DND-41 (cell line): ENCODE measurements at regions not wholly inside any gene's neighbourhood (a gene's known extent, or its start where the extent isn't known, plus 50 kb on each side); places are given as distances from the start of the nearest gene placed in this dataset.

Experiments
- ATAC-seq: fragments of 200-7000 bp; cut with Tn5 transposase; 3 replicates; pipeline ENCODE4 v1.9.1; 2021; ENCODE audit warnings: low read depth; ENCODE audit not compliant: insufficient read depth
- DNase-seq: peaks from one replicate; pipeline ENCODE4 v3.0.0-alpha.2; 2020
- H2AFZ ChIP-seq: 2 replicates; pipeline ENCODE4 v1.6.0; 2012; ENCODE audit warnings: low read depth, low read length
- H3K27ac ChIP-seq: 2 replicates; pipeline ENCODE4 v1.5.1; 2012; ENCODE audit warnings: low read length, inconsistent platforms
- H3K27me3 ChIP-seq: fragments of 200-600 bp; sonication (generic); 2 replicates; pipeline ENCODE4 v1.6.0; 2012; ENCODE audit warnings: low read length, mild to moderate bottlenecking, inconsistent platforms; ENCODE audit not compliant: insufficient read depth, poor library complexity
- H3K36me3 ChIP-seq: 2 replicates; pipeline ENCODE4 v1.5.1; 2012; ENCODE audit warnings: low read length, inconsistent platforms; ENCODE audit not compliant: insufficient read depth
- H3K4me1 ChIP-seq: 2 replicates; pipeline ENCODE4 v1.5.1; 2012; ENCODE audit warnings: mild to moderate bottlenecking, low read length; ENCODE audit not compliant: insufficient read depth
- H3K4me2 ChIP-seq: 2 replicates; pipeline ENCODE4 v1.6.0; 2012; ENCODE audit warnings: mild to moderate bottlenecking, moderate library complexity, low read length, inconsistent platforms; ENCODE audit not compliant: insufficient read depth
- H3K4me3 ChIP-seq, 2 experiments: fragments of 200-600 bp in 1 of 2; shearing (Covaris generic) in 1 of 2; 2 replicates each; pipeline ENCODE4 v1.5.1; 2012 to 2016; ENCODE audit warnings: inconsistent platforms in 2 of 2, low read length in 2 of 2, mild to moderate bottlenecking in 2 of 2, low read depth in 1 of 2, moderate library complexity in 1 of 2
- H3K79me2 ChIP-seq: 2 replicates; pipeline ENCODE4 v1.6.0; 2012; ENCODE audit warnings: low read length, inconsistent platforms; ENCODE audit not compliant: insufficient read depth
- H3K9ac ChIP-seq: 2 replicates; pipeline ENCODE4 v1.6.0; 2012; ENCODE audit warnings: low read depth, mild to moderate bottlenecking, inconsistent platforms, low read length, moderate library complexity
- H3K9me3 ChIP-seq: 2 replicates; pipeline ENCODE4 v1.5.1; 2012; ENCODE audit warnings: low read length, moderate library complexity, mild to moderate bottlenecking, inconsistent platforms; ENCODE audit not compliant: insufficient read depth, severe bottlenecking
- H4K20me1 ChIP-seq: 2 replicates; pipeline ENCODE4 v1.6.0; 2012; ENCODE audit warnings: low read length; ENCODE audit not compliant: insufficient read depth
- CTCF ChIP-seq: IDR thresholded peaks from 2 replicates; pipeline ENCODE4 v1.5.1; 2012; ENCODE audit warnings: borderline replicate concordance, low read length, moderate library complexity, mild to moderate bottlenecking; ENCODE audit not compliant: poor library complexity, severe bottlenecking; ENCODE audit errors: extremely low read depth
- EZH2 ChIP-seq: IDR thresholded peaks from 3 replicates; pipeline ENCODE4 v1.6.1; 2012; ENCODE audit warnings: borderline replicate concordance, low read depth, mild to moderate bottlenecking, moderate library complexity, low read length, inconsistent platforms; ENCODE audit not compliant: severe bottlenecking

DNA sequence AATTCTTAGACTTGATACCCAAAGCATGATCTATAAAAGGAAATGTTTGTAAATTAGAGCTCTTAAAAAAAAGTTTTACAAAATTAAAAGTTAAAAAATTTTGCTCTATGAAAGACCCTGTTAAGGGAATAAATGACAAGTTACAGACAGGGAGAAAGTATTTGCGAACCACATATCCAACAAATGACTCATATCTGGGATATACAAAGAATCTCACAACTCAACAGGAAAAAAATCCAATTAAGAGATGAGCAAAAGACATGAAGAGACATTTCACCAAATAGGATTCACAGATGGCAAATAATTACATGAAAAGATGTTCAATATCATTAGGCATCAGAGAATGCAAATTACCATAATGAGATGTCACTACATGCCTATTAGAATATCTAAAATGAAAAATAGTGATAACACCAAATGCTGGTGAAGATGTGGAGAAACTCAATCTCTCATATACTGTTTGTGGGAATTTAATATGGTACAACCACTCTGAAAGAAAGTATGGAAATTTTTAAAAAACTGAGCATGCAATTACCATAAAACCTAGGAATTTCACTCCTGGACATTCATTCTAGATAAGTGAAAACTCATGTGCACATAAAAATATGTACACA is 100.8 kb upstream of the EOLA2 start:
- no peaks in the 10 kb centered on the region for H4K20me1 ChIP-seq
- no peak overlapping the region for H2AFZ ChIP-seq
- no peaks in the 10 kb centered on the region for H3K27me3 ChIP-seq
- H3K4me1 ChIP-seq = no peaks in the 10 kb centered on the region
- no peak overlapping the region for H3K9ac ChIP-seq
- no peak overlapping the region for H3K27ac ChIP-seq
- no peaks in the 10 kb centered on the region for H3K9me3 ChIP-seq
- DNase-seq (no peak), ATAC-seq (no peak)
- TF ChIP-seq EZH2 = no peak
- no peak for TF ChIP-seq CTCF
- H3K79me2 ChIP-seq = no peaks in the 10 kb centered on the region
- no peaks in the 10 kb centered on the region for H3K36me3 ChIP-seq
- no peak overlapping the region for H3K4me2 ChIP-seq
- no peak overlapping the region for H3K4me3 ChIP-seq

DNA sequence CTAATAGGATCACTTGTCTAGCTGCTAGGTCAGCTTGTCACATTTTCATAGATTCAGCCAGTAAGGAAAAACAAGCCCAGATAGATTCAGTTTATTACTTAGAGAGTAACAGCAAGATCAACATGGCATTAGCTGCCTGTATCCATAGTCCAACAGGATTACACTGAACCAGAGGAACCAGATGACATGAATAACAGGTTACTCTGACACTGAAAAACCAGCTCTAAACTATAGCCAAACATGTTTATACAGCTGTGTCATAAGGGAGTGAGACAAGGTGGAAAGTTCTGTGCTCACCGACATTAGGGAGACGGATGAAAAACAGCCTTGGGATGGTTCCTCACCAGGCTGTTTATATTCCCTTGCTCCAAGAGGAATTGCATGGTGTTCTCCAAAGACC is 102.9 kb upstream of the EOLA2 start:
- Histone ChIP-seq H3K4me3 (no peak overlapping the region), H3K36me3 (no peaks in the 10 kb centered on the region), H3K27me3 (no peaks in the 10 kb centered on the region), H3K4me1 (no peaks in the 10 kb centered on the region), H2AFZ (no peak overlapping the region), H3K4me2 (no peak overlapping the region), H3K79me2 (no peaks in the 10 kb centered on the region), H3K9me3 (no peaks in the 10 kb centered on the region), H3K9ac (no peak overlapping the region), H4K20me1 (no peaks in the 10 kb centered on the region), H3K27ac (no peak overlapping the region)
- ATAC-seq (no peak), DNase-seq (no peak)
- TF ChIP-seq CTCF (no peak), EZH2 (no peak)

GRCh38 chrX:150044556-150044955 is 106.3 kb upstream of the EOLA2 start:
- H3K36me3 ChIP-seq = no peaks in the 10 kb centered on the region
- no peak overlapping the region for H3K27ac ChIP-seq
- H4K20me1 ChIP-seq = no peaks in the 10 kb centered on the region
- ATAC-seq (no peak), DNase-seq (no peak)
- no peaks in the 10 kb centered on the region for H3K27me3 ChIP-seq
- no peaks in the 10 kb centered on the region for H3K9me3 ChIP-seq
- H3K4me3 ChIP-seq = no peak overlapping the region
- H3K4me2 ChIP-seq = no peak overlapping the region
- no peak overlapping the region for H2AFZ ChIP-seq
- no peaks in the 10 kb centered on the region for H3K79me2 ChIP-seq
- TF ChIP-seq EZH2 (no peak), CTCF (no peak)
- no peak overlapping the region for H3K9ac ChIP-seq
- H3K4me1 ChIP-seq = no peaks in the 10 kb centered on the region

- no peak for TF ChIP-seq CTCF
- no peak for TF ChIP-seq EZH2
- Histone ChIP-seq H3K9ac (no peak overlapping the region), H3K27ac (no peak overlapping the region), H3K4me1 (no peaks in the 10 kb centered on the region), H3K9me3 (no peaks in the 10 kb centered on the region), H3K4me2 (no peak overlapping the region), H2AFZ (no peak overlapping the region), H3K79me2 (no peaks in the 10 kb centered on the region), H3K36me3 (no peaks in the 10 kb centered on the region), H3K4me3 (no peak overlapping the region), H3K27me3 (no peaks in the 10 kb centered on the region), H4K20me1 (no peaks in the 10 kb centered on the region)
- DNase-seq (no peak), ATAC-seq (no peak)
Measured at GRCh38 chrX:150047818-150048217, 109.5 kb upstream of the EOLA2 start.
